HG02642 (cell line): ENCODE measurements at regions not wholly inside any gene's neighbourhood (a gene's known extent, or its start where the extent isn't known, plus 50 kb on each side); places are given as distances from the start of the nearest gene placed in this dataset.

Experiments
- ATAC-seq: cut with Tn5 transposase; IDR thresholded peaks from one replicate; pipeline ENCODE4 v1.9.1; 2021; ENCODE audit warnings: mild to moderate bottlenecking; ENCODE audit not compliant: unreplicated experiment, poor library complexity

DNA sequence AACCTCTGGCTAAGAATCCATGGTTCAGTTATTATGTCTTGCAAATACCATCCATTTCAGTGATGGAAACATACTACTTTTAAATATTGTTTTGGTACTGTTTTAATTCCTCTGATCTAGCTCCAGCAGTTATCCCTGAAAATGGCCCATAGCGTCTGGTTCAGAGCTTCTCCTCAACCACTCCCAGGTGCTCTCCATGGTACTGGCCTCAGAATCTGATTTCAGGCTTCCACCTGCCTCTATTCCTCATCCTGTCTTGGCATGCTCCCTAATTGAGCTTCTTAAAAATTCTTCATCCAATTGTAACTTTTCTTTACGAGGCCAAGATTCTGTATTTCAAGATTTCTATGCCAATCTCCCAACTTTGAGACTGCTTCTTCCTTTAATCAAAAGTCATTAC is 236.3 kb downstream of the HTR7 start:
- no peak for ATAC-seq

DNA sequence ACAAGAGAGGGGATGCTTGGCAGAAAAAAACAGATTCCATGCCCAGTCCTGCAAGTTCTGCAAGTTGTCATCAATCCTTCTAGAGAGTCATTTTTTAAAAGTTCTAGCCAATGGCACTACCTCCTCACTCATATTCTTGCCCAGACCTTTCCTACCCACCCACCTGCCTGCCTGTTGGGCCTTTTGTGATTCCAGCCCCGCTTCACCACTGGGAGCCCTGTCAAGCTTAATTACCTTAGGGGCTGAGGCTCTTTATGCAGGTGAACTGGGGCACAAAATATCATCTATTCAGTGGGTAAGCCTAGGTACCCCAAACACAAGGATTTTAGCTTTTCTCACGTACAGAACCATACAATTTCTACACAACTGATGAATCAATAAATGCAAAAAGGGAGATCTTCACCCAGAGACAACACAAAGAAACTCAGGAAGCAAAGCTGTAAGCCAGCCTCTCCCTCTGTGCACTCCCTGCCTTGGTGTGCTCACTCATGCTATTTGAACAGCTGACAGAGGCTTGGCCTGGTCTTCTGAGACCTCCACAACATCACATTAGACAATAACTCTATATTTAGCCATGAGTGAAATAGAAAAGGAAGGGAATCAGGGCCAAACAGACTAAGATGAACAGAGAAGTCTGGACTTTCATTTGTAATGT is 222.6 kb downstream of the HTR7 start:
- no peak for ATAC-seq

DNA sequence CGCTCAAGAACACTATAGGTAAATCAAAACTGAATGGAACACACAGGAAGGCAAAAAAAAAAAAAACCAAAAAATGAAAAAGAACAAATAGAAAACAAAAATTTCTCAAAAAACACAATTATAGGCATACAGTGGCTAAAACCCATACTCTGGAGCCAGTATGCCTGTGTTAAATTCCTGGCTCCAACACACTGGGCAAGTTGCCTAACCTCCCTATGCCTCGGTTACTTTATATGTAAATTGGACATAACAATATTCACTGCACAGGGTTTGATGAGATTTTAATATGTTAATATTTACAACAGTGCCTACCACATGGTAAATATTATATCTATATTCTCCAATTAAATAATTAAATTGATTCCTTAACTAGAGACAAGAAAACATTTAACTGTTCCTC is 217.1 kb downstream of the HTR7 start:
- ATAC-seq = no peak

DNA sequence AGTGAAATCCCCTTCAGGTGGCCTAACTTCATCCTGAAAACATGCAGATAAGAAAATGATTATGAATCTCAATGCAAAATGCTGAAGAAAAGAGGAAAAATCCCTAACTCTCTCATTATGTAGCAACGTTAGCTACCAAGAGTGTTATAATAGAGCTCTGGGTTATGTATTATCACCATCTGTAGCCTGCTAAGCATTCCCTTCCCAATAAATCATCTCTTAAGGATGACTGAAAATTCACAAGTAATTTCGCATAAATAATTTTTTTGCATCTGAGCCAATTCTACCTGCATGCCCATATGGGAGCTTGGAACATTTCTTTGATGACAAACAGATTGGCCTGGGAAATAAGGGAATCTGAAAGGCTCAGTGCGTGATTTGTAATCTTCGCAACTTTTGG is 216.1 kb downstream of the HTR7 start:
- ATAC-seq = no peak

DNA sequence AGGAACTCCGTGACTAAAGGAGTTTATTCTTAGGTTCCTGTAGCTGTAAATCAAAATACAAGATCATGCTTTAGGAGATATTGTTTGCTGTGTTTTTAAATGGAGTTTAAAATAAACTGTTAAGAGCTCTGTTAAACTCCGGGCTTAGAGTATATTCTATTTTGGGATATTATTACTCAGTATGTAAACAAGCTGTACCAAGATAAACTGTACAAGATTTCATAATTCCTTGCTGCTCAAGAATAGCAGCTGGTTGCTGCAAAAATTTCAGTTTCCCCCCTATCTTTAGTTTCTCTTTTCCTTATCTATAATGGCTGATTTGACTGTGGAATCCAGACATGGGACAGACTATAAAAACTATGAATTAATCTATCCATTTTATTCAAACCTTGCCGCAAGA is 215.7 kb downstream of the HTR7 start:
- ATAC-seq = no peak

DNA sequence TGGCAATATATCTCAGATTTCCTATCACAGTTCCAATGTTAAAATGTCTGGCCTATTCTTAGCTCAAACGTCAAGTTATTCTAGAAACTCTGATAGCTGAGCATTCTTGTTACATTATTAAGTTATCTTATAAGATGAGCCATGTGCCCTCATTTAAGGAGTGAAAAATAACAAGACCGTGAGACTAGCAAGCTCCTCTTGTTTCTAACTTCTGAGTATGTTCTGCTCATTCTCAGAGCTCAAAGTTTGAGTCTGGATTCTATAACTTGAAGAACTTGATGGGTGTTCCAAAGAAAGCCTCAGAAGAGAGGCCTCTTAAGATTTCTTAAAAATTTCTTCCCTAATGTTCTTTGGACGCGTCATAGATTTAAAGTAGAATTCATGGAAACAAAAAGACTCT is 215.2 kb downstream of the HTR7 start:
- ATAC-seq = no peak

DNA sequence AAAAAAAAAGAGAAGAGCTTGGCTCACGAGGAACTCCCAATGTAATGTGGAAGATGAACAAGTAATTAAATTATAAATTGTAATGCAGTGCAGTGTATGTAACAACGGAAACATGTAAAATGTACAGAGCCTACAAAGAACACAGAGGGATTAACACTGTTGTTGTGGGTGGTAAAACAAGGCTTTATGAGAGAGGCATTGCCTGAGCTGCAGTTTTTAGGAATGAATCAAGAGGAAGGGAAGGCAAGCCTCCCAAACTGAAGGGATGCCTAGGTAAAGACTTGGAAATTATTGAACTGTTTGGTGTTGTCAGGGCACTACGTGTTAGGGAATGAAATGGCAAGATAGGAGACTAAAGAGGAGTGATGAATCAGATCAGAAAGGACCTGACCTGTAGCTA is 213.7 kb downstream of the HTR7 start:
- ATAC-seq = no peak

DNA sequence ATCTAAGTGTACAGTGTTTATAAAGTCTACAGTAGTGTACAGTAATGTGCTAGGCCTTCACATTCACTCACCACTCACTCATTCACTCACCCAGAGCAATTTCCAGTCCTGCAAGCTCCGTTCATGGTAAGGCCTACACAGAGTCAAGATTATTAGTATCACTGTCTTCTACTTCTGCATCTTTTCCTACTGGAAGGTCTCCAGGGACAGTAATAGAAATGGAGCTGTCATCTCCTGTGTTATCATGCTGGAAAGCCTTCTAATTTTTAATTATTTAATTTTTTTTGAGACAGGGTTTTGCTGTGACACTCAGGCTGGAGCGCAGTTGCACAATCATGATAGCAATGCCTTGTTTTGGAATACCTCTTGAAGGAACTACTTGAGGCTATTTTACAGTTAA is 207.0 kb downstream of the HTR7 start:
- no peak for ATAC-seq

DNA sequence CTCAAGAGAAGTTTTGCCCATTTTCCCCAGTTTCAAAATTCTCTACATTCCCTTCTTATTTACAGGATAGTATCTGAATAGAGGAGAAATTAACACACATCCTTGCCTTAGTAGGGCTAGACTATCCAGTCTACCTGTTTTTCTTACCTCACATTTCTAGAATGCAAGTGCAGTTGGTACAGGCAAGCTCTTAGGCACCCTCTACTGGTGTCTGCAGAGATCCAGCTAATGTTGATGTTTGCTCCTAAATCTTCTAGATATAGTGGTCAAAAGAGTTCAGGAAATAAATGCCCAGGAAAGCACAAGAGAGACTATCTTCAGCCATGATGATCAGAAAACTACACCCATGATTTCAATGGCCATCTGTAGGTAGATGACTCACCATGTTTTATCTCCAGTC is 205.3 kb downstream of the HTR7 start:
- no peak for ATAC-seq

DNA sequence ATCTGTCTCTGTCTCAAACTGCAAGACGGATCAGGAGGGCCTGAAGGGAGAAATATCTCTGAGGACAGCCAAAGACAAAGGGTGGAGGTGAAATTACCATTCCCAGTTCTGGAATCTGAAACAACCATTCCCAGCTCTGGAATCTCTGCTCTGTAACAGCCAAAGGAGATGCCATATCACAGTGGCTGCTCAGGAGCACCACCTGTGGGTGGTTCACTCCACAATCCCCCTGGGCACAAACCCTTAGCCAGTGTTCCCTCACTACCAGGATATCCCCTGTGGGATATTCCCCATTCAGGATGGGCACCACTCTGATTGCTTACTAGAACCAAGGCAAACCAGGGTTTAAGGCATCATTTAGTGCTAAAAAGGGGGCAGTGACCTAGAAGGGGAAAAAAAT is 199.0 kb downstream of the HTR7 start:
- no peak for ATAC-seq

DNA sequence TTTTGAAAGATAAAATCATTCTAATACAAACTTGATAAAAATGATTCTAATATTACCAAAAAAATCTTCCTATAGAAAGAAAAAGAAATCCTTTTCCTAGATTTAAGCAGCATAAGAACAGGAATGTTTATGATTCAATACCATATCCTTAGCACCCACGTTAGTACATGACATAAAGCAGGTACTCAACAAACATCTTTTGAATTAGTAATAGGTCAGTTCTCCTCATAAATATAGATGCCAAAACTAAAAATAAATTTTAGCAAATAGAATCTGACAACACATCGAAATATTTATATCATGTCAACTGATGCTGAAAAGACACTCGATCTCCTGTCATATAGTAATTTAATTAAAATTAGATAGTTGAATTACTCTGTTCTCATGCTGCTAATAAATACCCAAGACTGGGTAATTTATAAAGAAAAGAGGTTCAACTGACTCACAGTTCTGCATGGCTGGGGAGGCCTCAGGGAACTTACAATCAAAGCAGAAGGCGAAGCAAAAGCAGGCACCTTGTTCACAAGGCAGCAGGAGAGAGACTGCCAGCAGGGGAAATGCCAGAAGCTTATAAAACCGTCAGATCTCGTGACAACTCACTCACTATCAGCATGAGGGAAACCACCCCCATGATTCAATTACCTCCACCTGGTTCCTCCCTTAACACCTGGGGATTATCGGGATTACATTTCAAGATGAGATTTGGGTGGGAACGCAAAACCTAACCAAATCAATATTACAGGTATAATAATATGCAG is 191.8 kb downstream of the HTR7 start:
- ATAC-seq = no peak

DNA sequence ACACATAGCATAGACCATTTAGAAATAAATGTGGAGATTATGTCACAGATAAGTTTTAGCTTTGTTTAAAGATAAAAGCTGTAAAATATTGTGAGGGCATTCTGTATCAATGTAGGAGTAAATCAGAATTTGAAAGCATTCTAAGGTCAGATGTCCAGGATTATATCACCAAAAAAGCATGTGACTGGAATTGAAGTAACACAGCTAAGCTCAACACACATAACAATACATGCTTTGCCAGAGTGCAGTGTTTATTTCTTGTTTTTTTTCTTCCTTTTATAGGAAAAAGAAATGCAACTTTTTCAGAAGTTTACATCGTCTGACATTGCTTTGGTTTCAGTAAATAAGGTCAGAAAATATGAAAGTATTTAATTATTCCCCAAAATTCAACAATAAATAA is 183.4 kb downstream of the HTR7 start:
- ATAC-seq = no peak

DNA sequence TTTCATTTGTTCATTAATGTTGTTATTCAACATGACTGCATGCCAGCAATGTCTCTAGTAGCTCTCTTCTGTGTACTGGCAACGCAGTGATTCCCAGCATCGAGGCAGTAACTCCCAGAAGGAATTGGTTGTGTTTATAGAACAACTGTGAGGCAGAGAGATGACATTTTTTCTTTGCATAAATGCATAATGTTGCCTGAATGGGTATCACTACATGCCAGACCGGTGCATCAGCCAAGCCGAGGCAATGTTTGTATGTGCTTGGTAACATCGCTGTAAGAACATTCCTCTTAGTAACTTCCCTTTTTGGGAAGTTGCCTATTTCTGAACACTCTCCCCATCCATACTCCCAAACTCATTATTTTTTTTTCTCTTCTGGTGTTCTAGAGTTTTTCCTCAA is 182.9 kb downstream of the HTR7 start:
- no peak for ATAC-seq

DNA sequence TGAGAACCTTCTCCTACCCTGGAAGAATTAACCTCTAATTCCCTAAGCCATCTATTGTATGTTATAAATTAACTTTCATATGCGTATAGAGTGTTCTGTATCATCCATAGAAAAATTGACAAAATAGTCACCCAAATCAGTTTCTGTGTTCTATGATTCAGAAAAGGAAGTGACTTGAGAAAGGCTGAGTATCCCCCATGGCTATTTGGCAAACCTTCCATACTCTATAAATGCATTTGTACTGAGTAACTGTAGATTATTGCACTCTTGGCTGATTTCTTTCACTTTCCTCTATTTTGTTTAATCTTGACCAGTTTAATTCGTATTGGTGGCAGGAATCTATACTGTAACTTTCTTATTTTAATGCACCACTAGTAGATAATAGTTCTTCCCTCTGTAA is 182.2 kb downstream of the HTR7 start:
- no peak for ATAC-seq
